Fibroblast of mammary gland (primary cell): ENCODE measurements at regions not wholly inside any gene's neighbourhood (a gene's known extent, or its start where the extent isn't known, plus 50 kb on each side); places are given as distances from the start of the nearest gene placed in this dataset.

Experiments used
- DNase-seq: peaks from one replicate; pipeline ENCODE4 v3.0.0-alpha.2; 2010; ENCODE audit warnings: low read depth
- H3K4me3 ChIP-seq: 2 replicates; pipeline ENCODE4 v1.5.1; 2011; ENCODE audit warnings: low read depth, mild to moderate bottlenecking, low read length, moderate library complexity; ENCODE audit not compliant: control insufficient read depth
- CTCF ChIP-seq: conservative IDR thresholded peaks from 2 replicates; pipeline ENCODE4 v1.5.1; 2011; ENCODE audit warnings: low read depth, low read length, inconsistent platforms; ENCODE audit not compliant: control insufficient read depth, insufficient read depth

GRCh38 chr3:90039994-90040393 lies 932.6 kb downstream of the EPHA3 start:
- H3K4me3 ChIP-seq: no peak overlapping the region
- no peak for TF ChIP-seq CTCF
- DNase-seq: no peak

- no peak overlapping the region for H3K4me3 ChIP-seq
- TF ChIP-seq CTCF: no peak
- no peak for DNase-seq
Measured at GRCh38 chr3:90040554-90040953, 933.1 kb downstream of the EPHA3 start.

- no peak for DNase-seq
- TF ChIP-seq CTCF: no peak
- no peak overlapping the region for H3K4me3 ChIP-seq
Measured at GRCh38 chr3:90041995-90042394, 934.6 kb downstream of the EPHA3 start.

- no peak overlapping the region for H3K4me3 ChIP-seq
- DNase-seq: no peak
- no peak for TF ChIP-seq CTCF
Measured at GRCh38 chr3:90043287-90043686, 935.9 kb downstream of the EPHA3 start.

DNA sequence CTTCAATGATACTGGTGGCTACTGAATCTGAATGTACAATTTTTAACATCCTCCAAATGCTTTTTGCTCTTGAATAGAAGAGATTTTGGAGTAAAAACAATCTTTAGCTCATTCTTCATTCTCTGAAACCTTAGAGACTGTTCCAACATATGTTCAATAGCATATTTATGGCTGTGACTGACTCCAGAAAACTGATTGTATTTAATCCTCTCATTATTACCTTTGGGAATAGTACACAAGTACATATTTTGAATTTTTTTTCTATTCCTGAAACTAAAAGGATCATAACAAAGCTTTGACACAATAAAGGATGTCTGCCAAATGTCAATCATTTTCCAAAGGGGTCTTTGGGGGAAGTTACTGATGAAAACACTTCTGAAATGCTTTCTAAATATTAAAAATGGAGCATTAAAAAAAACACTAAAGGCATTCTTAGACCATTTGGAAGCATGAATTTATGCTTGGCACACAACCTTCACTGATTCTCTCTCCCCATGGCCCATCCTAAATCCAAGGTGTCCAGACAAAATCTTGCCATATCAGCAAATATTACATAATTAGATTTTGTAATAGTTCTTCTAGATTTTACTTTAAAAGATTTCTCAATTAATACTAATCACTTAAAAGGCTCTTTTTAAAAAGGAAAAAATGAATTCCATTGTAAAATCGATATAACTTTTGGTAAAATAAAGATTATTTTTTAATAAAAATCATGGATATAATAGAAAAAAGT lies 936.8 kb downstream of the EPHA3 start:
- H3K4me3 ChIP-seq: no peak overlapping the region
- no peak for TF ChIP-seq CTCF
- DNase-seq: no peak

DNA sequence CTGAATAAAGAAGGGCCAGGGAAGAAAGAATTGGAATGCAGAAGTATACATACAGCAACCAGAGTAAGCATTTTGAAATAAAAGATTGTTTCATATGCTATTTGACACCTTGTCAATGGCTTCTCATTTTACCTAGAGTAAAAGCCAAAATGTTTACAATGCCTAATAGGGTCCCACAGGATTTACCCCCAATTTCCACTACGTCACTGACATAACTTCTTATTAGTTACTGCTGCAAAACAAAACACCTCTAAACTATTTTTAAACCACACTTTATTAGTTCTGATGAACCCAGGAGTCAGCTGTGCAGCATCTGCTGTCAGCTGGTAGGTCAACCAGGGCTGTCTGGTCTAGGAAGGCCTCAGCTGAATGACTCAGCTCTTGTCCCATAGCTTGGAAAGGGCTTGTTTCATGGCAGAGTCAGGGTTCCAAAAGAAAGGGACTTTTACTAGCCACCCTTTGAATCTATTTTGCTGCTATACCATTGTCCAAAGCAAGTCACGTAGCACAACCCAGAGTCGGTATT lies 945.1 kb downstream of the EPHA3 start:
- no peak overlapping the region for H3K4me3 ChIP-seq
- no peak for DNase-seq

More for the DNA sequence above, 945.1 kb downstream of the EPHA3 start:
- TF ChIP-seq CTCF: no peak
